Pons (tissue), 1 donor: ENCODE measurements at regions not wholly inside any gene's neighbourhood (a gene's known extent, or its start where the extent isn't known, plus 50 kb on each side); places are given as distances from the start of the nearest gene placed in this dataset.
A peak's percentile ranks its signal among the peaks of the same experiment; 100 is the strongest.

Source experiments
- DNase-seq: peaks from one replicate; pipeline ENCODE4 v3.0.0-alpha.2; 2016; ENCODE audit warnings: low spot score

DNA sequence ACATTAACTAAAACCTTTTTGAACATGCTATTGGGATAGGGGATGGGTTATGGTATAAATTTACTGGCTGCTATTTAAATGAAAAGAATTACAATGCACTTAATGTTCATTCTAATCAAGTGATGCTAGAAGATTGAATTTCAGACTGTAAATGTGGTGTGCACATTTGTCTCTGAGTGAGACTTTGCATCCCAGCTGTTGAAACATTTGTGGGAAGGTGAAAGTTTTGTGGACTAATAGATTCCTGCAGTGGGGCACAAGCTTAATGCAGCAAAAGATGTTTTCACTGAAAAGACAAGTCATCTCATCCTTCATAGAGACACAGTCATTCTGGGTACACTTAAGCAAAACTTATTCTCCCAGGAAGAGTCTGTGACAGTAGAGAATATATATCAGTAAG, 323.6 kb downstream of the NFIB start:
- no peak for DNase-seq

DNA sequence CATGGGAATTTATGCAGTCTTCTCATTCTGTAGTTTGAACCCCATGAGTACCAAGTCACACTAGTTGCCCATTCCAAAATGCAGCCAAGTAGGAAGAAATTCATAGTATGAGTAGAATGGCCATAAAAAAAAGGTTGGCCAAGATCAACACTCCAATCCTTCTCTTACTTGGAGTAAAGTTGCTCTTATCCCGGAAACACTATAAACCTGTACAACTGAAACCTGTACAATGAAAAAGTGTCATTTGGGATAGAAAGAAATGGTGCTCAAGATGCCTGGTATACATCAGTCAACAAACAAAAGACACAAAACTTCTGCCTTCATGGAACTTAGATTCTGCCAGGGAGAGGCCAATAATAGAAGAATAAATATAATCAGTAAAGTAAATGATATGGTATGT, 325.0 kb downstream of the NFIB start:
- no peak for DNase-seq

DNA sequence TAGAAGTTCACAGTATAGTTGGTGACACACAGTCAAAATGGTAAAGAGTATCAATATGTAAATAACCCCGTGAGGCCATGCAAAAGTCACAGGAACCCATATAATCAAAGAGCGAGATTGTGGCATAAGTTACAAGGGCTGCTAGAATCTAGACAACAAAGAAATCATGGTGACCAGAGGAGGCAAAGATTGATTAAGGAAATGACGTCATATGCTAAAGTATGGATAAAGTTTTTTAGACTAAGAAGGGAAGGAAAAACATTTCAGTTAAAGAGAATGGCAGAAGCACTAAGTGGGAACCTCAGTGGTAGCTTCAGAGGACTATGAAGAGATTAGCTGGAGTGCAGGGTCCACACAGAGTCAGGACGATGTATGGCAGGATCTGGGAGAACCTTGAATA, 330.3 kb downstream of the NFIB start:
- no peak for DNase-seq

DNA sequence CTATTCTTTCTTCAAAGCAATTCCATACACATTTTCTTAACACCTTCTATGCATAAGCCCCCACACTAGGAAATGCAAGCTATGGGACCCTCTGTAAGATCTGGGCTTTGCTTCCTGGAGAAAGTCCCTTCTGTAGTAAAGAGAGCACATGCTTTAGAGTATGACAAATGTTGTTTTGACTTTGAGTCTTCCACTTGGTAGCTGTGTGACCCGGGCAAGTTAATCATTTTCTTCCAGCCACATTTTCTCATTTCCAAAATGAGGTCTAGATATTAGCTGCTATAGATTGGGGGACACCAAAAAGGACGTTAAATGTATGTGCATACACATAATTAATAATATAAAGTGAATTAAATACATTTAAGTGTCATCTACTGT, 334.0 kb downstream of the NFIB start:
- DNase-seq: no peak

DNA sequence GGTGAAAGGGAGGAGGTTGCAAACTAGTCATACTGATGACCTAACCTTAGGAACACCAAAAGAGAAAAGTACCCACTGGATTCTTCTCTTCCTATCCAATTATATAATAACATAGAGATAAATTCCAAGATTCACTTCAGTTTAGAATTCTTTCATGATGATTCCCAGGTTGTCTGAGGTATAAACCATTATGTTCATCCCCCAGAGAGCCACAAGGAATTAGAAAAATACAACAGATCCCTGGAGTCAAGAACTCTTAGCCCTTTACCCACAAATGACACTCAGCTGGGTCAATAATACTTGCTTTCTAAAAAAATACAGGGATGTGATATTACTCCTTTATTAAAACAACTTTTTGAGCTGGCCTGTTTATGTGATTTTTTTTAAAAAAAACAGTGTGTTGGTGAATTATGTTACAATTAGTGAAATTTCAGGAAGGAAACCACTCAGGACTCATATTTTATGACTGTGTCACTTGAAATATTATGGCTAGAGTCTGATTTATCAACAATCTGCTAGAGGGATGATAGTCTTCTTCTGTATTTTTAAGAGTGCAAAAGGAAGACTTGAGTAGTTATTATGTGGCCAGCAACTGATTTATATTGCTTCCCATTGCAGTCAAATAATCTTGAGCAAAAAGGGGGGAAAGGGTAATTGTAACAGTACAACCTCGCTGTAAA, 338.2 kb downstream of the NFIB start:
- DNase-seq: no peak

DNA sequence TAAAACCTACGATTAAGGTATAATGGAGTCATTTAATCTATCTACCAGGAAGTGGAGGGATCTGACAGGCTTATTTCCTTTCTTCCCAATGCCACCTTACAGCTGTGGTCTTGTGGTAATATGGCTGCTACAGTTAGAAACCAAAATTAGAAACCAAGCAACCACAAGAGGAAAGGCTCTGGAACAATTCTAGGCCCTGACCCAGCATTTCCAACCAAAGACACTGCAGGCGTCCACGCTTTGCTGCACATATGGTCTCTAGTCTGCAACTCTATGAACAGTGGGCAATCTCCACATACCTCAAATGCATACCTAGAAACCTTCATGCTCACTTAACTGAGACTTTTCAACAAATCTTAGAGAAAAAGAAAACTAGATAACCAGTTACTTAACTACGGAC, 339.1 kb downstream of the NFIB start:
- DNase-seq: no peak

DNA sequence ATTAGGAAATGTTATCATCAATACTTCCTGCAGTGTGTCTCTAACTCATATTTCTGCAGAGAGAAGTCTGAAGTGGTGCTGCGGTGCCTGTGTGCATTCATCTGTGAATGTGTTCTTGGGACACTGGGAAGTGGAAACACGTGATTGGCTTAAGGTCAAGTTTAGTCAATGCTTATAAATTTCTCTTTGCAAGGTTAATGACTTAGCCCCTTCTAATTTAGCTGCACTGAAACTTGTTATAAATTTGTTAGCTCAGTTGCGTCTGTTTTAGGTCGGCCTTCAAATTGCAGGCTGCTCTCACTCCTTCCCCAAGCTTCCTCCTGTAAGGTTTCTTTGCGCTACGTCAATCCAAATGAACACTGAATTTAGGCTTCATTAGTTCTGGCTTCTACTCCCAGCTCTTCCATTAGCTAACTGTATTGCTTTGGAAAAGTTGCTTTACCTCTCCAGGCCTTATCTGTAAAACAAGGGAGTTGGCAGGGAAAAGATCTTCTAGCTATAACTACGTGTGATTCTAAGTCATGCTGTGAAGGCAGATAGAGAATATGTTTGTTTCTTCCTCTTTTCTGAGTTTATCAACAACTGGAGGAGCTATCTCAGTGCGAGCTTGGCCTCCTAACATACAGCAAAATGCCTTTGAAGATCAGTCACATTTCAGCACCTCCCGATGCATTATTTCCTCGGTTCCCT, 341.8 kb downstream of the NFIB start:
- no peak for DNase-seq

DNA sequence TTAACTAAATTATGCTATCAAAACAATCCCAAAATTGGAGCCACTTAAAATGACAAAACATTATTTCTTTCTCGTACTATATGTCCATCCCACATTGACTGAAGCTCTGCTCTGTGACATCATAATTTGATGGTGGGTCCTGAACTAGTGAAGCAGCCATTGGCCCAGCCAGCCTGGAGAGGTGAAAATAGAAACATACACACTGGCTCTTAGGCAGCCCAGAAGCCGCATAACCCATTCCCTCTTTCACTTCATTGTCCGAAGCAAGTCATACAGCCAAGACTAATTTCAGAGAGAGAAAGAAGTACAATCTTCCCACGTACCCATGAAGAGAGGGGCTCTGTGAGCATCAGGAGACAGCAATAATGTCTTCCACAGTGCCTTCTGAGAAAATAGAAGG, 342.5 kb downstream of the NFIB start:
- peak; percentile 4 for DNase-seq

DNA sequence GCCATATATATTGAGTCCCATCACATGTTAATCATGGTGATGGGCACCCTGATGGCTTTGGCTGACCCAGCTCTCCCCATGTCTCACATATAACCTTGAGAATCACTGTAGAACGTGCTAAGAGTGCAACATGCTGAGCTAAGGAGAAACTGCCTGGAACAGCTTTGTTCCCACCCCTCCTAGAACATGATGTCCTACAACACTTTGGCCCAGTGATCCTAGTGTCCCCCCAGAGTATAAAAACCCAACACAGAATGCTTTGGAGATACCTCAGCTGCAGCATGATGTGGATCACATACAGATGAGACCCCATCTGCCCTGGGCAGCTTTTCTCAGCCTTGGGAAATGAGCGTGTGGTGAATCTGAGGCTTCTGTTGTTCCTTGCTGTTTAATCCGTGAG, 343.5 kb downstream of the NFIB start:
- DNase-seq: no peak

DNA sequence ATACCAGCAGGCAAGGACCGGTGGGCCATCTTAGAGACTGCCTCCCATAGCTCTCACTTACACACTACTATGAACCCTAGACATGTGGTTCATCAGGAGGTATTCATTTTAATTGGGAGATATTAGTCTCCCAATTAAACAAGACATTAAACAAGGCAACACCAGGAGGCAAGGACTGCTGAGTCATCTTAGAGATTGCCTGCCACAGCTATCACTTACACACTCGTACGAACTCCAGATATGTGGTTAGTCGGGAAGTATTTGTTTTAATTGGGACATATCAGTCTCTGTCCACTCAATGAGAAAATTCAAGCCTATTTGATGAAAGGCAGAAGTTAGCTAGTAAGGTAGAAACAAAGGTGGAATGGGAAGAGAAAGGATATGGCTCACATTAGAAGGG, 343.9 kb downstream of the NFIB start:
- no peak for DNase-seq

DNA sequence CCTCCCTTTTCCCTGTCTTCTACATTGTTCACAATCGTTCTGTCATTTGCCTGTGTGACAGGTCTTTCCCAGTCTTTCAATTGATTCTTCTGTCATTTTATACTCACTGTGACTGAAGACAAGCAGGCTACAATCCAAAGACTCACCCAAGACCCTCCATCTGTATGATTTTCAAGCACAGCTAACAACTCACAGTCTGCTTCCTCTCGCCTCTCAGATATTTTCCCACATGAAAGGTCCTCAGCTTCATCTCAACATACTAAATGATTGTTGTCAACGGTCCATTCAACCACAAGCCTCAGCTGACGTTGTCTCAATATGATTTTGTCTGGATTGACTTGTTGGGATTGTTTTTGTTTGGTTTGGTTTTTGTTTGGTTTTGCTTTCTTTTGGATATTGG, 346.5 kb downstream of the NFIB start:
- DNase-seq: no peak

DNA sequence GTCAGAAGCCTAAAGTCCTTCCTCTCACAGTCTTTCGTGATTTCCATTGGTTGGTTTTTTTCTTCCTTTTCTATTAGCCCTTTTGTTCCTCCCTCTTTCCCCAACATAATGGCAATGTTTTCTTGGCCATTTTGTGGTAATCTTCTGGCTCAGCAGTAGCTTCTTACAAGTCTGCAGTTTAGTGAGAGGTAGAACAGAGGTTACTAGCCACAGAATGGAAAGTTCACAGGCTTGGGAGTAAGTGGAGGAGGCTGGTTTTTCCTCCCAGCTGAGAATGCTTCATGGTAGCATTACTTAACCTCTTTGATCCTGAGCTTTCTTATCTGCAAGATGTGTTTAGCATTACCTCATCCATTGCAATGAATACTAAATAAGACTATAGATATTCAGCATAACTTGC, 346.9 kb downstream of the NFIB start:
- no peak for DNase-seq

DNA sequence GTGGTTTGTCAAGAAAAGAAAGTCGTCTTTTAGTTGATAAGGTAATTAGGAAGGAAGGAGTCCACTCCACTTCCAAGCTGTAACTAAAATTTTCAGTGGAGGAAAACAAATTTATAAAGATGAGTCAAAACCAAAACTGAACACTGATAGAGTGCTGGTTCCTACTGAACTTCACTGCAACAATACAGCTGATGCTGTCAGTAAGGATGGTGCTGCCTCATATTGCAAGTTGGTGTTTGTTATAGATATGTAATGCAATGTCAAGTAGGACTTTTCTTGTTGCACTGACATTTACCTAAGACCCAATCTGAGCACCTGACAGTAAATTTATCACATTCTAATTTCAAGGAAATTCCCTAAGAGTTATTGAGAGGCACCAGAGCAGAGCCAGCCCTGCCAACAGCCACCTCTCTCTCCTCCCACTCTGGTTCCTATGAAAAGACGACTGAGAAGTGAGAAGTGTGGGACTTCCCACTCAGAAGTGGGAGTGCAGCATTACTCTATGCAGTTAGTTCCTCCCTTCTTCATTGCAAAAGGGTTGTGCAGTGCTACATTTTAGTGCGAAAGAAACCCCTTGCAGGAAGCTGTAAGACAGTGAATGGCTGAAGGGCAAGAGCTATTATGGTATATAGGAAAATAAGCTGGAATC, 350.8 kb downstream of the NFIB start:
- DNase-seq: no peak

DNA sequence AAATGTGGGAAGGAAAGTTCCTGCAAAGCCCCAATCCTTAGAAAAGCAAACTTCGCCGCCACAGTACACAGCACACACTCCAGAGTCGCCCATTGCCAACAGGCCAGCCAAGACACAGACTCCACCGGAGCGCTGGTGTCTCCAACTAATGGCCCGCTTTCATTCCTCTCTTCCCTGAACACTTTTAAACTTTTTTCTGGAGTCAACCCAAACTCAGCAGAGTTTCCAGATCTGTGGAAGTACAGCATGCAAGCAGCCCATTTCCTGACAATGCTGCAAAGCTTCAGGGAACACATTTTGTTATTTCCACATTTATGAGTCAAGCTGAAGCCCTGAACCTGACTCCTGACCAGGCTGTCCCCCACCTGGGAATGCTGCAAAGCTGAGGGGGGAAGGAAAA, 351.9 kb downstream of the NFIB start:
- DNase-seq: no peak

DNA sequence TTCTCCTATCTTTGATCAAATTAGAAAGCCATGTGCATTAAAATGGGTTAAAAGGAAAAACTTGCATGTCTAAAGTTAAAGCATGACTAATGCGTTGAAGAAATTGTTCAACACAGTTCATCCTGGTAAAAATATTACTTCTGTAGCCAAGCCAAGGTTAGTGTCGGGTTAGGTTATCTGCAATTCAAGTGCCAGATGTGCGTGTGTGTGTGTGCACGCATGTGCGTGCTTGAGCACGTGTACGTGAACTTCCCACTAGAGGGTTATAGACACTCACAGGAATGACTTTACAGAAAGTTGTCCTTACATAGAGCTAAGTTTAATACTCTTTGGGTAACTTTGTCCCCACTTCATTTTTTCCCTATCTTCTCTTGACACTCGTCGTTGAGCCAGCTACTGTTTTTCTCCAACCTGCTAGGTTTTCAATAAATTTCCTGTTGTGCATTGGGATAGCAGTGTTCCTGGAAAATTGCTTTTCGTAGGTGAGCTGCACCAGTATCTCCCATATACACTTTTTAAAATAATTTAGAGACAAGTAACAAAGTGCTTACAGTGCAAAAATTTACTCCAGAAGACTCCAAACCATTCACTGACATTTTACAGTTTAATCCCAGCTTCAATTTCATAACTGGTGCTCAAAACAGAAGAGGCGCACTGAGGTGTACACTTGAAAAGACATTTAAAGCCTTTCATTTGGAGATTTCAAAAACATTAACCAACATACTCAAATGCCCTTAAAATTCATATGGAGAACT, 353.8 kb downstream of the NFIB start:
- DNase-seq: no peak

DNA sequence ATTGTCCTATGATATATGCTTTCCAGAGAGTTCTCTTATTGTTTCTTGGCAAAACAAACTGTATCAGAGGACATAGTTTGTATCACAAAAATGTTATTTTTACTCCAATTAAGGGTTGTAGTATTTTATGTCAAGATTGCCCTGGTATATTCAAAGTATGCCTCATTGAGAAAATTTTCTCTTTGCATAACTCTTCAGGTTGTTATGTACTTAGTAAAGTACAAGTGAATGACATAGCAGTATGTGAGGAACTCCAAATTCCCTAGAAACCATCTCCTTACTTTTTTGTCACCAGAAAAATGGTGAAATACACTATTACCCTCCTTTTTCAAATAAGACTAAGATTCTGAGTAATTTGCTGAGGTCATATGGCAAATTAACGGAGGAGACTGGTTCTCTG, 355.3 kb downstream of the NFIB start:
- DNase-seq: no peak

DNA sequence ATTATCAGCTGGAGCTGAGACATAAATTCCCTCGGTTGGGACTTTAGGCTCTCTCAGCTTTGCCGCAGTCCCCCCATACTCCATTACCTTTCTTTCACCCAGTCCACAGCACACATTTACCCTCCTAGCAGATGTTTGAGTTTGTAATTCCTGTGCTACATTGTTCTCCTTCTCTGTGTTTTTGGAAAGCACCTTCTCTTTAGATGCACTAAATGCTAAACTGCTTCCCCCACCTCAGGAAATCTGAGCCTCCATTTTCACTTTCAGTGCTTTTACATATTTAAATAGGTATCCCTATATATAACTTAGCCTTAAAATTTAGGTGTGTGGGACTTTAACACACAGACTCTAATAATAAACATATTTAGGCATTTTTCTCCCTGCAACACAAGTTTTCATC, 356.9 kb downstream of the NFIB start:
- no peak for DNase-seq

DNA sequence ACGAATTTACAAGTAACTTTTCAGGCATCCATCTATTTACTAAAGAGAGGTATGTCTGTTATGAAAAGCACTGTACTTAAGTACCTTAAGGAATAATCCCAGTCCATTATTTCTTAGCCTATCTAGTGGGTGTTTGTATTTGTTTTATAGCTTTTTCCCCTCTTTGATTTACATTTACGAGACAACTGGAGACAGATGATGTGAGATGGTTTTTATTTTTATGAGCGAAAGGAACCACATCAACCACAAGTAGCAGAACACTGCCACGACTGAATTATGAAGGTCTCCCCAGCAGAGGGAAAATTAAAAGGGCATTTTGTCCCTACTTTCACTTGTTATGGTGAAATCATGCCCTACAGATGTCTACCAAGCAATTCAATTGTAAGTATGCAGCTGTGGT, 357.8 kb downstream of the NFIB start:
- no peak for DNase-seq

DNA sequence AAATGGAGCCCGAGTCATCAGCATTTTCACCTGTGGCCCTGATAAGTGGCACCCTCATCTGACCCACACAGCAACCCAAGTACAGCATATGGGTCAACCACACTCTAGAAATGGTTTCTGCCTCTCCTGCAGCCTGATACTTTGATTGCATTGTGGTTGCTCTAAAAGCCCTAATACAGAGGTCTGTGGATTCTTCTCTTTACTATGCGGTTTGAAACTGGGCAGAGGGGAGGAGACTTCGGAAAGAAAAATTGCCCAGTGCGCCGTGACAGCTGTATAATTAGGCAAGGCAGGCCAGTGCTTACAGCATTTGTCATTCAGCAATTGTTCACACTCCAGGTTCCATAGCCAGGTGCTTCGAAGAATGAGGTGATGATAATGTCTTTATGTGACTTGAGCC, 361.0 kb downstream of the NFIB start:
- no peak for DNase-seq

DNA sequence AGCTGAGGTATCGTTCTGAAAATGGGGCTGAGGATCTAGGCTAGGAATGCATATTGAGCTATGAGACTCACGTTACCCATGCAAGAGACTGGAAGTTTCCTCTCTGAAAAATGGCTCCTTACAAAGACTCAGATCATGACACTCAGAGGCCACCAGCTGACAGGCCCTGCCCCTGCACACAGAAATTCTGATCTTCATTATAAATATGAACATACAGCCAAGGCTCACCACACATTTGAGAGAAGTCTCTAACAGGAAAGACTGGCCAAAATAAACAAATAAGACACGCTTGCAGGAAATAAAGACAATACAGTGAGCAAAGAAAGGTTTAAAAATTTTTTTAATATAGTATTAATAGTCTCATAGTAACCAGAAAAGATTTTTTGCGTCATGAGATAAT, 365.9 kb downstream of the NFIB start:
- DNase-seq: no peak

DNA sequence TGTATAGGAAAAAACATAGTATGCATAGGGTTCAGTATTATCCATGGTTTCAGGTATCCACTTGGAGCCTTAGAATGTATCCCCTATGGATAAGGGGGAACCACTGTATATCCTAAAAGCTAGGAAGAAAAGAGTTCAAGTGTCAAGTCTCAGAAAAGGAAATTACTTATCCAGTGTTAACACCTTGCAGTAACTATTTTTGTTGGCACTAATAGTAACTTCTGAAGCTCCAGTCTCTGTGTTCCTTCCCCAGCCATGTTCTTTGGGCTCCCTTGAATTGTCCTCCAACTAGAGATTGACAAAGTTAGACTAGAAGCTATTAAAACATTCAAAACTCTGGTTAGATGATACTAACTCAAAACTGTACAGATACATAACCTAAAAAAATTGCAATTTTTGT, 370.8 kb downstream of the NFIB start:
- no peak for DNase-seq

DNA sequence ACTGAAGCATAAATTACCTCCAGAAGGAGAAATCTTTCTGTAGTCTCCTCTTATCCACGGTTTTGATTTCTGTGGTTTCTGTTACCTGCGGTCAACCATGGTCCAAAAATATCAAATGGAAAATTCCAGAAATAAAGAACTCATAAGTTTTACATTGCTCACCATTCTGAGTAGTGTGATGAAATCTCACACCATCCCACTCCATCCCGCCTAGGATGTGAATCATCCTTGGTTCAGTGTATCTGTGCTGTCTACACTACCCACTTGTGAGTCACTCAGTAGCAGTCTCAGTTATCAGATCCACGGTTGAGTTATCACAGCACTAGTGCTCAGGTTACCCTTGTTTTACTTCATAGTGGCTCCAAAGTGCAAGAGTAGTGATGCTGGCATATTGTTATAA, 371.2 kb downstream of the NFIB start:
- DNase-seq: no peak

DNA sequence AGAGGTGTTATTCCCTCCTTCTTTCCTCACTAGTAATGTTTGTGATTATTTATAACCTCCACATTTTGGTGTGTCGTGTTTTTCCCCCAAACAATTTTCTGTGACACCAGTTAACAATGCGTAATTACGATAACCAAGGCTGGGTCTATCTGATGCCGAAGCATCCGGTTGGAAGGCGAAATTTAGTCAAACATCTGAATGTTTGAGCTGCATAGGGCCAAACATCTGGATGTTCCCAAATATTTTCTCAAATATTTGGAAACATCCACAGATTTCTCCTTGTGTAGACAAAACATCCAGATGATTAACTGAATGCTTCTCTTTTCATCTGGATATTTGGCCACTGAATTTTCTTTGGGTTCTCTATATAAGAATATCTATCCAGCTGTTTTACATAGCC, 371.7 kb downstream of the NFIB start:
- DNase-seq: no peak
